K562 (cell line): ENCODE measurements at regions not wholly inside any gene's neighbourhood (a gene's known extent, or its start where the extent isn't known, plus 50 kb on each side); places are given as distances from the start of the nearest gene placed in this dataset.

Source experiments
- ATAC-seq: fragments of 200-7000 bp; cut with Tn5 transposase; 3 replicates; pipeline ENCODE4 v1.9.1; 2020; ENCODE audit warnings: moderate library complexity
- BruUV-seq: library from RNA; stranded (reverse); fragments of 400-500 nt; replicated peaks from 2 replicates; lab custom pipeline; 2021; lab: Mats Ljungman, UMichigan
- CTCF ChIA-PET: fragments of 300-600 bp; formaldehyde crosslinking; extraction: SDS; loops from one replicate; lab custom pipeline; 2021; ENCODE audit warnings: low intra/inter-chr PET ratio; lab: Yijun Ruan, JAX
- POLR2A ChIA-PET: fragments of 300-600, 350-650 bp; sonication (Branson Sonifier 250); formaldehyde crosslinking; extraction: SDS; loops from one replicate; lab custom pipeline; 2021; ENCODE audit warnings: antibody characterized with exemption, inconsistent platforms; lab: Yijun Ruan, JAX
- DNase-seq, 4 experiments: peaks; one replicate each; pipeline versions ENCODE4 v3.0.0 to v3.0.0-alpha.2; 2011 to 2018; ENCODE audit warnings: low spot score in 3 of 4, mixed read lengths in 3 of 4; ENCODE audit errors: extremely low read depth in 1 of 4
- FAIRE-seq: peaks from 2 replicates; lab custom pipeline; 2011; peaks lifted over from hg19 to GRCh38; lab: Jason Lieb, UNC
- H2AFZ ChIP-seq: 2 replicates; pipeline ENCODE4 v1.6.0; 2011; ENCODE audit warnings: low read depth, low read length, control low read depth, inconsistent platforms
- H3K27ac ChIP-seq: fragments of 200-600 bp; 3 replicates; pipeline ENCODE4 v1.8.0; 2011; ENCODE audit warnings: low read depth, mild to moderate bottlenecking, control low read depth, inconsistent platforms, low read length, moderate library complexity, mixed read lengths; ENCODE audit errors: extremely low read depth
- H3K27me3 ChIP-seq, 2 experiments: fragments of 300-600 bp in 1 of 2; 2 replicates in 1 of 2; 3 replicates in 1 of 2; pipeline versions ENCODE4 v1.6.0 to v1.8.0; 2011; ENCODE audit warnings: inconsistent platforms in 2 of 2, low read length in 2 of 2, mild to moderate bottlenecking in 1 of 2, mixed read lengths in 1 of 2, moderate library complexity in 1 of 2; ENCODE audit not compliant: control insufficient read depth in 2 of 2, insufficient read depth in 2 of 2
- H3K36me3 ChIP-seq: fragments of 300-600 bp; 3 replicates; pipeline ENCODE4 v1.8.0; 2011; ENCODE audit warnings: mild to moderate bottlenecking, low read length, inconsistent platforms; ENCODE audit not compliant: control insufficient read depth, insufficient read depth
- H3K4me1 ChIP-seq, 2 experiments: fragments of 200-600 bp in 1 of 2; replicated peaks in 1 of 2; 2 replicates in 1 of 2; 3 replicates in 1 of 2; pipeline versions ENCODE4 v1.5.1 to v1.8.0; 2011; ENCODE audit warnings: inconsistent platforms in 2 of 2, low read length in 2 of 2, mild to moderate bottlenecking in 1 of 2, mixed read lengths in 1 of 2, moderate library complexity in 1 of 2; ENCODE audit not compliant: control insufficient read depth in 2 of 2, insufficient read depth in 2 of 2
- H3K4me2 ChIP-seq: 2 replicates; pipeline ENCODE4 v1.6.1; 2011; ENCODE audit warnings: low read length, control low read depth, inconsistent platforms, mixed read lengths; ENCODE audit not compliant: insufficient read depth
- H3K4me3 ChIP-seq: fragments of 200-600 bp; sonication (generic), shearing (Covaris generic); 2 replicates; pipeline ENCODE4 v1.5.1; 2016; ENCODE audit warnings: control low read depth, inconsistent platforms
- H3K79me2 ChIP-seq: fragments of 200-600 bp; 3 replicates; pipeline ENCODE4 v1.8.0; 2011; ENCODE audit warnings: low read length, inconsistent platforms; ENCODE audit not compliant: control insufficient read depth, insufficient read depth
- H3K9ac ChIP-seq, 2 experiments: 2 replicates each; pipeline versions ENCODE4 v1.6.0 to v1.6.1; 2011; ENCODE audit warnings: low read depth in 2 of 2, low read length in 2 of 2, control low read depth in 1 of 2, inconsistent platforms in 1 of 2, mild to moderate bottlenecking in 1 of 2, mixed read lengths in 1 of 2; ENCODE audit not compliant: insufficient read depth in 1 of 2
- H3K9me1 ChIP-seq: one replicate; pipeline ENCODE4 v1.6.0; 2011; ENCODE audit warnings: inconsistent platforms, mild to moderate bottlenecking, low read length, moderate library complexity; ENCODE audit not compliant: control insufficient read depth, insufficient read depth
- H3K9me3 ChIP-seq: replicated peaks from 2 replicates; pipeline ENCODE4 v1.5.1; 2011; ENCODE audit warnings: low read depth, low read length, inconsistent platforms; ENCODE audit not compliant: control insufficient read depth, insufficient read depth
- H4K20me1 ChIP-seq: replicated peaks from 2 replicates; pipeline ENCODE4 v1.6.1; 2011; ENCODE audit warnings: low read length, inconsistent platforms, mixed read lengths; ENCODE audit not compliant: control insufficient read depth, insufficient read depth
- ARNT ChIP-seq, 2 experiments: fragments of 450-650 bp; IDR thresholded peaks; 2 replicates each; pipeline ENCODE4 v1.6.1; 2016; ENCODE audit warnings: mild to moderate bottlenecking in 1 of 2
- E4F1 ChIP-seq: fragments of 250-450 bp; sonication (Bioruptor Pico); IDR thresholded peaks from 2 replicates; pipeline ENCODE4 v1.5.0; 2021; ENCODE audit warnings: mild to moderate bottlenecking, borderline replicate concordance
- ETS1 ChIP-seq: conservative IDR thresholded peaks from 2 replicates; pipeline ENCODE4 v1.6.1; 2011; ENCODE audit warnings: low read depth, mild to moderate bottlenecking, low read length; ENCODE audit not compliant: control insufficient read depth
- HNRNPUL1 ChIP-seq: fragments of 200-400 bp; formaldehyde crosslinking; IDR thresholded peaks from 2 replicates; pipeline ENCODE4 v1.6.1; 2017; ENCODE audit warnings: low read length
- MAFK ChIP-seq: IDR thresholded peaks from 2 replicates; pipeline ENCODE4 v1.6.1; 2011; ENCODE audit warnings: low read length, improper control_type of control experiment
- POU5F1 ChIP-seq: fragments of 150-350 bp; IDR thresholded peaks from 2 replicates; pipeline ENCODE4 v1.6.1; 2014; ENCODE audit warnings: borderline replicate concordance, low read length, low read depth, mild to moderate bottlenecking; ENCODE audit not compliant: partially characterized antibody
- SMAD2 ChIP-seq: fragments of 150-350 bp; IDR thresholded peaks from 2 replicates; pipeline ENCODE4 v1.6.1; 2014; ENCODE audit warnings: low read depth, mild to moderate bottlenecking, low read length
- SMARCC2 ChIP-seq: fragments of 450-650 bp; IDR thresholded peaks from 2 replicates; pipeline ENCODE4 v1.6.1; 2017; ENCODE audit warnings: antibody characterized with exemption, moderate library complexity, mild to moderate bottlenecking, low read depth
- STAT6 ChIP-seq: sonication (generic); formaldehyde crosslinking; IDR thresholded peaks from 2 replicates; pipeline ENCODE4 v1.8.1; 2023; ENCODE audit warnings: mild to moderate bottlenecking, missing genetic modification reagents
- ZKSCAN8 ChIP-seq: fragments of 200-800 bp; sonication (Bioruptor generic); IDR thresholded peaks from 2 replicates; pipeline ENCODE4 v1.6.1; 2016; ENCODE audit warnings: missing genetic modification characterization, missing compliant biosample characterization
- ZNF398 ChIP-seq: fragments of 250-450 bp; sonication (Bioruptor Pico); IDR thresholded peaks from 2 replicates; pipeline ENCODE4 v1.8.0; 2021; ENCODE audit warnings: moderate library complexity, mild to moderate bottlenecking, inconsistent platforms
- WGBS: fragments of 100-300 bp; shearing (Covaris generic); methylation state at CpG from one replicate; pipeline ENCODE4 v1.1.6; 2016; ENCODE audit warnings: low coverage, mixed read lengths; ENCODE audit not compliant: insufficient coverage; ENCODE audit errors: missing lambda C conversion rate; 5-methylcytosine and 5-hydroxymethylcytosine counted together
- in situ Hi-C: fragments of 300-500 bp; cut with MboI; formaldehyde crosslinking; loops from 4 replicates; pipeline ENCODE4 v1.15.0; 2018; ENCODE audit warnings: inconsistent platforms, mixed read lengths
- intact Hi-C: fragments of 100-400 bp; cut with micrococcal nuclease; formaldehyde crosslinking; loops from 2 replicates; pipeline ENCODE4 v1.14.2; 2022
- TF ChIP-seq, protein P1 (sequence below): fragments of 450-650 bp; formaldehyde crosslinking; IDR thresholded peaks from 2 replicates; pipeline ENCODE4 v1.4.0; 2022; ENCODE audit warnings: missing genetic modification characterization

DNA sequence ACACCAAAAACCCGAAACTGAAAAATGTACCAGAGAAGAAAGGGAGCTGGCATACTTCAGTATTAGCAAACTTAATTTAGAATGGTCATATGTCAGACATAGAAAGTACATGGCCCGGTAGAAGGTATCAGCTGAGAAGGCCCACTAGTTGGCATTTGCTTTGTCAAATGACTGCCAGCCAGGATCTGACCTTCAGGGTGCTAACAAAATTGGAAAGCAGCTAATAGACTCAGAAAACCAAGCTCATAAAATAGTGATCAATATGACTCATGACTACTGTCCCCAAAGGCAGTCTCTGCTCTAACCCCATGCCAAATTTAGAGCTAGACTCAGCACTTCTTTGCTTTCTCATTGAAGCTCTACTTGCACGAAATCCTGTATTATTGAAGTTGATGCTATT lies 342.7 kb downstream of the PDGFC start:
- Histone ChIP-seq H3K4me2 (no peak overlapping the region), H3K27ac (no peak overlapping the region), H3K27me3 (no peaks in the 10 kb centered on the region), H3K79me2 (no peaks in the 10 kb centered on the region), H3K4me1 (no peaks in the 10 kb centered on the region), H2AFZ (no peak overlapping the region), H3K9me1 (no peaks in the 10 kb centered on the region), H3K9ac (no peak overlapping the region), H4K20me1 (no peaks in the 10 kb centered on the region), H3K9me3 (no peaks in the 10 kb centered on the region), H3K4me3 (no peak overlapping the region), H3K36me3 (no peaks in the 10 kb centered on the region)
- FAIRE-seq (no peak), ATAC-seq (no peak), DNase-seq (no peak)
- no TSS peak for BruUV-seq
- in situ Hi-C loops (no loop called here), intact Hi-C loops (no loop called here)
- POLR2A ChIA-PET = no interaction called here
- WGBS = 2% methylated on average over 3 of the region's 3 CpGs
- CTCF ChIA-PET = no interaction called here
- no peak for TF ChIP-seq STAT6
- no peak for TF ChIP-seq ARNT (IDR thresholded peaks at IDR 0.05)
- no peak for TF ChIP-seq ZKSCAN8 (CRISPR knock-in tag)
- TF ChIP-seq ETS1 = no peak
- TF ChIP-seq, protein P1, sequence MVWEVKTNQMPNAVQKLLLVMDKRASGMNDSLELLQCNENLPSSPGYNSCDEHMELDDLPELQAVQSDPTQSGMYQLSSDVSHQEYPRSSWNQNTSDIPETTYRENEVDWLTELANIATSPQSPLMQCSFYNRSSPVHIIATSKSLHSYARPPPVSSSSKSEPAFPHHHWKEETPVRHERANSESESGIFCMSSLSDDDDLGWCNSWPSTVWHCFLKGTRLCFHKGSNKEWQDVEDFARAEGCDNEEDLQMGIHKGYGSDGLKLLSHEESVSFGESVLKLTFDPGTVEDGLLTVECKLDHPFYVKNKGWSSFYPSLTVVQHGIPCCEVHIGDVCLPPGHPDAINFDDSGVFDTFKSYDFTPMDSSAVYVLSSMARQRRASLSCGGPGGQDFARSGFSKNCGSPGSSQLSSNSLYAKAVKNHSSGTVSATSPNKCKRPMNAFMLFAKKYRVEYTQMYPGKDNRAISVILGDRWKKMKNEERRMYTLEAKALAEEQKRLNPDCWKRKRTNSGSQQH (CRISPR knock-in tag) = no peak
- TF ChIP-seq E4F1 (CRISPR knock-in tag) = no peak
- no peak for TF ChIP-seq ZNF398
- TF ChIP-seq SMARCC2 = no peak
- TF ChIP-seq SMAD2 = no peak
- no peak for TF ChIP-seq HNRNPUL1
- no peak for TF ChIP-seq POU5F1
- no peak for TF ChIP-seq MAFK
